Vagina (tissue), 2 donors: ENCODE measurements at regions not wholly inside any gene's neighbourhood (a gene's known extent, or its start where the extent isn't known, plus 50 kb on each side); places are given as distances from the start of the nearest gene placed in this dataset.

Experiments
- DNase-seq, 2 donors: peaks; one replicate each; pipeline ENCODE4 v3.0.0-alpha.2; 2017; ENCODE audit errors: extremely low spot score in 2 of 2
- H3K27ac ChIP-seq: fragments of 200-600 bp; sonication (generic); one replicate; pipeline ENCODE4 v1.5.1; 2019
- H3K27me3 ChIP-seq: fragments of 200-600 bp; sonication (generic); one replicate; pipeline ENCODE4 v1.5.1; 2019
- H3K36me3 ChIP-seq, 2 donors: fragments of 200-600 bp; sonication (generic); one replicate each; pipeline ENCODE4 v1.5.1; 2017 to 2019
- H3K4me1 ChIP-seq: fragments of 200-600 bp; sonication (generic); one replicate; pipeline ENCODE4 v1.5.1; 2019
- H3K4me3 ChIP-seq, 2 donors: fragments of 200-600 bp; sonication (generic); 1 replicate in 1 of 2; 2 replicates in 1 of 2; pipeline ENCODE4 v1.5.1; 2016 to 2019
- H3K9me3 ChIP-seq: fragments of 200-600 bp; sonication (generic); one replicate; pipeline ENCODE4 v1.5.1; 2019
- POLR2A ChIP-seq, 2 donors: fragments of 450-650 bp; IDR thresholded peaks; one replicate each; pipeline ENCODE4 v1.6.1; 2017; ENCODE audit warnings: antibody characterized with exemption in 2 of 2, mild to moderate bottlenecking in 2 of 2, moderate library complexity in 2 of 2
- POLR2AphosphoS5 ChIP-seq, 2 donors: sonication (generic); formaldehyde crosslinking; IDR thresholded peaks; one replicate each; pipeline ENCODE4 v1.9.0; 2017; ENCODE audit warnings: antibody characterized with exemption in 2 of 2, mild to moderate bottlenecking in 2 of 2, low read depth in 1 of 2; ENCODE audit not compliant: insufficient read depth in 1 of 2
- intact Hi-C: fragments of 100-400 bp; cut with DNase I; formaldehyde crosslinking; loops from one replicate; pipeline ENCODE4 v1.15.1; 2023
- TF ChIP-seq, protein P1 (sequence below), 3 experiments: fragments of 450-650 bp in 2 of 3; fragments of 200-600 bp in 1 of 3; sonication (generic) in 1 of 3; IDR thresholded peaks; one replicate each; pipeline ENCODE4 v1.5.1; 2017 to 2019; ENCODE audit warnings: antibody characterized with exemption in 3 of 3, mild to moderate bottlenecking in 2 of 3, moderate library complexity in 2 of 3

DNA sequence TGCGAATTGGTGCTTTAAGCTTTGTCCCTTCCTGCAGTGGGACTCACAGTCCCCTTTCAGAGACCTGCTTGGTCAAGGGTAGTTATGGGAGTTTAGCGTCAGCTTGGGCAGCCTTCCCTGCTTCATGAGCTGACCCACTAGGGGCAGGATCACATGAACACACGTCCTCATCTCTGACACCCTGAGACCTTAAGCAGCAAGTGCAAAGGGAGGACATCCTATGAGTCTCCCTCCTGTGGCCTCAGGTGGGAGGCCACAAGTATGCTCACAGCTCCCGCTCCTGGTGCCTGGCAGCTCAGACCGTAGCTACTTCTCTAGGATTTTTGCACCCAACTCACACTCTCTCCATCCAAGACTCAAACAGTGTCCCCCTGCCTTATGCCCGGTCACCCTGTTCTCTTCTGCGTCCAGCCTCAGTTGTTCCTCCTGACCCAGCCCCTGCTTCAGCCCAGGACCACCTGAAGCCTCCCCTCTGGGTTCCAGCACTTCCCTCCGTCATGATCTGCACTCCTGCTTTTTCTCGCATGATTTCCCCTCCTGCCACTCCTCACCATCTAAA lies 136.6 kb upstream of the FAM20C start:
- DNase-seq: no peak
- Histone ChIP-seq H3K36me3 (no peaks in the 10 kb centered on the region), H3K9me3 (no peaks in the 10 kb centered on the region), H3K4me3 (no peak overlapping the region), H3K4me1 (no peaks in the 10 kb centered on the region), H3K27ac (no peak overlapping the region), H3K27me3 (no peaks in the 10 kb centered on the region)
- intact Hi-C loops: no loop called here
- TF ChIP-seq POLR2AphosphoS5 (IDR thresholded peaks at IDR 0.05; ENCODE audit: insufficient read depth in 1 of 2, low read depth in 1 of 2) (no peak), POLR2A (IDR thresholded peaks at IDR 0.05) (no peak)
- TF ChIP-seq, protein P1, sequence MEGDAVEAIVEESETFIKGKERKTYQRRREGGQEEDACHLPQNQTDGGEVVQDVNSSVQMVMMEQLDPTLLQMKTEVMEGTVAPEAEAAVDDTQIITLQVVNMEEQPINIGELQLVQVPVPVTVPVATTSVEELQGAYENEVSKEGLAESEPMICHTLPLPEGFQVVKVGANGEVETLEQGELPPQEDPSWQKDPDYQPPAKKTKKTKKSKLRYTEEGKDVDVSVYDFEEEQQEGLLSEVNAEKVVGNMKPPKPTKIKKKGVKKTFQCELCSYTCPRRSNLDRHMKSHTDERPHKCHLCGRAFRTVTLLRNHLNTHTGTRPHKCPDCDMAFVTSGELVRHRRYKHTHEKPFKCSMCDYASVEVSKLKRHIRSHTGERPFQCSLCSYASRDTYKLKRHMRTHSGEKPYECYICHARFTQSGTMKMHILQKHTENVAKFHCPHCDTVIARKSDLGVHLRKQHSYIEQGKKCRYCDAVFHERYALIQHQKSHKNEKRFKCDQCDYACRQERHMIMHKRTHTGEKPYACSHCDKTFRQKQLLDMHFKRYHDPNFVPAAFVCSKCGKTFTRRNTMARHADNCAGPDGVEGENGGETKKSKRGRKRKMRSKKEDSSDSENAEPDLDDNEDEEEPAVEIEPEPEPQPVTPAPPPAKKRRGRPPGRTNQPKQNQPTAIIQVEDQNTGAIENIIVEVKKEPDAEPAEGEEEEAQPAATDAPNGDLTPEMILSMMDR (IDR thresholded peaks at IDR 0.05): no peak

- H3K27me3 ChIP-seq: no peaks in the 10 kb centered on the region
- H3K36me3 ChIP-seq: no peaks in the 10 kb centered on the region
- intact Hi-C loops: no loop called here
- no peaks in the 10 kb centered on the region for H3K4me1 ChIP-seq
- TF ChIP-seq POLR2A (IDR thresholded peaks at IDR 0.05): no peak
- no peak overlapping the region for H3K4me3 ChIP-seq
- H3K27ac ChIP-seq: no peak overlapping the region
- no peaks in the 10 kb centered on the region for H3K9me3 ChIP-seq
- DNase-seq: no peak
Observed at GRCh38 chr7:56291-56913, 136.0 kb upstream of the FAM20C start.

- intact Hi-C loops: no loop called here
- H3K36me3 ChIP-seq: no peaks in the 10 kb centered on the region
- no peak overlapping the region for H3K27ac ChIP-seq
- H3K4me1 ChIP-seq: no peaks in the 10 kb centered on the region
- TF ChIP-seq POLR2AphosphoS5 (IDR thresholded peaks at IDR 0.05; ENCODE audit: insufficient read depth in 1 of 2, low read depth in 1 of 2): no peak
- no peak overlapping the region for H3K4me3 ChIP-seq
- H3K9me3 ChIP-seq: no peaks in the 10 kb centered on the region
- no peaks in the 10 kb centered on the region for H3K27me3 ChIP-seq
- DNase-seq: no peak
Observed at GRCh38 chr7:57071-57470, 135.3 kb upstream of the FAM20C start.

GRCh38 chr7:57482-58255 lies 134.7 kb upstream of the FAM20C start:
- no peaks in the 10 kb centered on the region for H3K4me1 ChIP-seq
- no peak for DNase-seq
- no peak overlapping the region for H3K27ac ChIP-seq
- TF ChIP-seq POLR2A (IDR thresholded peaks at IDR 0.05) (no peak), POLR2AphosphoS5 (IDR thresholded peaks at IDR 0.05; ENCODE audit: insufficient read depth in 1 of 2, low read depth in 1 of 2) (no peak)
- TF ChIP-seq, protein P1 (IDR thresholded peaks at IDR 0.05): no peak
- H3K4me3 ChIP-seq: no peak overlapping the region
- H3K36me3 ChIP-seq: no peaks in the 10 kb centered on the region
- no peaks in the 10 kb centered on the region for H3K9me3 ChIP-seq
- intact Hi-C loops: no loop called here
- no peaks in the 10 kb centered on the region for H3K27me3 ChIP-seq

GRCh38 chr7:58316-58715 lies 134.1 kb upstream of the FAM20C start:
- Histone ChIP-seq H3K27ac (no peak overlapping the region), H3K27me3 (no peaks in the 10 kb centered on the region), H3K36me3 (no peaks in the 10 kb centered on the region), H3K4me1 (no peaks in the 10 kb centered on the region), H3K4me3 (no peak overlapping the region), H3K9me3 (no peaks in the 10 kb centered on the region)
- TF ChIP-seq, protein P1 (IDR thresholded peaks at IDR 0.05): no peak
- TF ChIP-seq POLR2A (IDR thresholded peaks at IDR 0.05) (no peak), POLR2AphosphoS5 (IDR thresholded peaks at IDR 0.05; ENCODE audit: insufficient read depth in 1 of 2, low read depth in 1 of 2) (no peak)
- no peak for DNase-seq
- intact Hi-C loops: no loop called here
